ENCODE measurements at regions not wholly inside any gene's neighbourhood (a gene's known extent, or its start where the extent isn't known, plus 50 kb on each side); places are given as distances from the start of the nearest gene placed in this dataset.
A peak's percentile ranks its signal among the peaks of the same experiment; 100 is the strongest.

GRCh38 chr12:12011880-12012260 is 58.9 kb upstream of the BCL2L14 start:
- no peaks in the 10 kb centered on the region for H3K79me1 ChIP-seq (ENCODE audit: low read length)
- no peak overlapping the region for H2BK15ac ChIP-seq (replicated peaks; ENCODE audit: low read depth)
- WGBS (ENCODE audit: extremely low coverage, insufficient coverage, low lambda C conversion rate) = no CpG with 5 or more reads among the region's 5 CpGs
- no peak overlapping the region for H3K4ac ChIP-seq (ENCODE audit: low read depth, low read length)
- H4K8ac ChIP-seq (ENCODE audit: low read depth, low read length) = no peak overlapping the region
- H3K56ac ChIP-seq (ENCODE audit: low read length) = no peak overlapping the region
- H3K23ac ChIP-seq (ENCODE audit: low read length) = no peak overlapping the region
- H3K4me1 ChIP-seq (ENCODE audit: control insufficient read depth, low read depth, low read length) = peaks cover 6% of the 10 kb centered on the region
- no peak overlapping the region for H3K27ac ChIP-seq (ENCODE audit: low read depth, low read length)
- H3K79me2 ChIP-seq (ENCODE audit: control insufficient read depth, insufficient read depth, low read length) = no peaks in the 10 kb centered on the region
- no peak overlapping the region for H3K4me2 ChIP-seq (ENCODE audit: low read length)
- no peak for DNase-seq
- H2AK5ac ChIP-seq (ENCODE audit: low read length) = no peak overlapping the region
- no peak overlapping the region for H3K18ac ChIP-seq (ENCODE audit: low read length)
- no peak overlapping the region for H3K9ac ChIP-seq (ENCODE audit: low read length)
- H2BK120ac ChIP-seq (ENCODE audit: low read depth, low read length) = no peak overlapping the region
- H2BK5ac ChIP-seq (ENCODE audit: low read length) = no peak overlapping the region
- no peaks in the 10 kb centered on the region for H3K36me3 ChIP-seq (ENCODE audit: control insufficient read depth, insufficient read depth, low read length)
- H4K5ac ChIP-seq (ENCODE audit: low read length) = no peak overlapping the region
- H3K27me3 ChIP-seq (ENCODE audit: insufficient read depth, low read length, poor library complexity) = no peaks in the 10 kb centered on the region
- no peak overlapping the region for H3K4me3 ChIP-seq (ENCODE audit: low read length)

DNA sequence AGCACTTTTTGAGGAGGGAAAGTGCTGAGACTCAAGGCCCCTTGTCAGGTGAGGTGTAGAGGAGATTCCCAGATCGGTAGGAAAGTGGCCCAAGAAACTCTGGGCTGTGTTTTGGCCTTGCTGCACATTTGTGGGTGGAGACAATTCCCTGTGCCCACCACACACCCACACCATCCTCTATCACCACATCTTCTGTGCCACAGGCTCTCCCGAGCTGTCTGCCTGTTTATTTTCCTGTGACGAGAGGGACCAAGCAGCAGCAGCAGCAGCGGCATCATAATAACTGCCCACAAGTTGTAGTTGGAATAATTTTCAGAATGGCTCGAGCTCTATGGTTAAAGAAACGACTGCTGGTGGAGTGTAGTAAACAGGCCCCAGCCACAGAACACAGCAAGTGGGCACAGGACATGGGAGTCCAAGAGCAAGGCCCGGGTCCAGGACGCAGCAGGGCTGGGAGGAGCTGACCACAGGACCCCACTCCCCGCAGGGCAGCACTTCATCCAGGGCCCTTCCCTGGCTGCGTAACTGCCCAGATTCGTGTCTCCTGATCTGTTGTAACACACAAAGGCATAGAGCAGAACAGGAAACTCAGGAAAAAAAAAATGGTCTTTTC is 55.6 kb upstream of the BCL2L14 start:
- Histone ChIP-seq H3K27me3 (ENCODE audit: insufficient read depth, low read length, poor library complexity) (no peaks in the 10 kb centered on the region), H3K79me2 (ENCODE audit: control insufficient read depth, insufficient read depth, low read length) (no peaks in the 10 kb centered on the region), H3K27ac (ENCODE audit: low read depth, low read length) (no peak overlapping the region), H2AK5ac (ENCODE audit: low read length) (no peak overlapping the region), H3K9ac (ENCODE audit: low read length) (no peak overlapping the region), H3K23ac (ENCODE audit: low read length) (no peak overlapping the region), H3K4me2 (ENCODE audit: low read length) (no peak overlapping the region), H4K8ac (ENCODE audit: low read depth, low read length) (no peak overlapping the region), H2BK15ac (replicated peaks; ENCODE audit: low read depth) (no peak overlapping the region), H2BK5ac (ENCODE audit: low read length) (no peak overlapping the region), H2BK120ac (ENCODE audit: low read depth, low read length) (no peak overlapping the region), H3K56ac (ENCODE audit: low read length) (no peak overlapping the region), H3K18ac (ENCODE audit: low read length) (no peak overlapping the region), H4K5ac (ENCODE audit: low read length) (no peak overlapping the region), H3K4me1 (ENCODE audit: control insufficient read depth, low read depth, low read length) (peaks cover 2% of the 10 kb centered on the region), H3K4me3 (ENCODE audit: low read length) (no peak overlapping the region), H3K79me1 (ENCODE audit: low read length) (no peaks in the 10 kb centered on the region), H3K4ac (ENCODE audit: low read depth, low read length) (no peak overlapping the region), H3K36me3 (ENCODE audit: control insufficient read depth, insufficient read depth, low read length) (no peaks in the 10 kb centered on the region)
- no peak for DNase-seq
- no CpG with 5 or more reads among the region's 11 CpGs for WGBS (ENCODE audit: extremely low coverage, insufficient coverage, low lambda C conversion rate)

- H2BK5ac ChIP-seq (ENCODE audit: low read length) = no peak overlapping the region
- no peaks in the 10 kb centered on the region for H3K79me1 ChIP-seq (ENCODE audit: low read length)
- peaks cover under 1% of the 10 kb centered on the region for H3K4me1 ChIP-seq (ENCODE audit: control insufficient read depth, low read depth, low read length)
- H2AK5ac ChIP-seq (ENCODE audit: low read length) = no peak overlapping the region
- no peak overlapping the region for H3K9ac ChIP-seq (ENCODE audit: low read length)
- WGBS (ENCODE audit: extremely low coverage, insufficient coverage, low lambda C conversion rate) = no CpG with 5 or more reads among the region's 8 CpGs
- H3K56ac ChIP-seq (ENCODE audit: low read length) = no peak overlapping the region
- H2BK15ac ChIP-seq (replicated peaks; ENCODE audit: low read depth) = no peak overlapping the region
- no peak overlapping the region for H4K5ac ChIP-seq (ENCODE audit: low read length)
- H3K23ac ChIP-seq (ENCODE audit: low read length) = peak overlapping the region; percentile 53
- H4K8ac ChIP-seq (ENCODE audit: low read depth, low read length) = no peak overlapping the region
- no peak overlapping the region for H2BK120ac ChIP-seq (ENCODE audit: low read depth, low read length)
- H3K18ac ChIP-seq (ENCODE audit: low read length) = no peak overlapping the region
- H3K79me2 ChIP-seq (ENCODE audit: control insufficient read depth, insufficient read depth, low read length) = no peaks in the 10 kb centered on the region
- no peaks in the 10 kb centered on the region for H3K27me3 ChIP-seq (ENCODE audit: insufficient read depth, low read length, poor library complexity)
- no peak overlapping the region for H3K4ac ChIP-seq (ENCODE audit: low read depth, low read length)
- H3K4me3 ChIP-seq (ENCODE audit: low read length) = no peak overlapping the region
- DNase-seq = no peak
- no peaks in the 10 kb centered on the region for H3K36me3 ChIP-seq (ENCODE audit: control insufficient read depth, insufficient read depth, low read length)
- H3K27ac ChIP-seq (ENCODE audit: low read depth, low read length) = no peak overlapping the region
- no peak overlapping the region for H3K4me2 ChIP-seq (ENCODE audit: low read length)
Measured at GRCh38 chr12:12016284-12017100, 54.2 kb upstream of the BCL2L14 start.

- peak; percentile 39 for DNase-seq
- H3K79me1 ChIP-seq (ENCODE audit: low read length) = no peaks in the 10 kb centered on the region
- no peak overlapping the region for H3K9ac ChIP-seq (ENCODE audit: low read length)
- no peak overlapping the region for H4K8ac ChIP-seq (ENCODE audit: low read depth, low read length)
- no peak overlapping the region for H3K27ac ChIP-seq (ENCODE audit: low read depth, low read length)
- H4K5ac ChIP-seq (ENCODE audit: low read length) = no peak overlapping the region
- no peaks in the 10 kb centered on the region for H3K4me1 ChIP-seq (ENCODE audit: control insufficient read depth, low read depth, low read length)
- H2BK120ac ChIP-seq (ENCODE audit: low read depth, low read length) = no peak overlapping the region
- H3K56ac ChIP-seq (ENCODE audit: low read length) = peak overlapping the region; percentile 20
- H3K36me3 ChIP-seq (ENCODE audit: control insufficient read depth, insufficient read depth, low read length) = no peaks in the 10 kb centered on the region
- H3K18ac ChIP-seq (ENCODE audit: low read length) = no peak overlapping the region
- no peak overlapping the region for H3K4me2 ChIP-seq (ENCODE audit: low read length)
- H3K27me3 ChIP-seq (ENCODE audit: insufficient read depth, low read length, poor library complexity) = no peaks in the 10 kb centered on the region
- no peaks in the 10 kb centered on the region for H3K79me2 ChIP-seq (ENCODE audit: control insufficient read depth, insufficient read depth, low read length)
- WGBS (ENCODE audit: extremely low coverage, insufficient coverage, low lambda C conversion rate) = no CpG with 5 or more reads among the region's 3 CpGs
- no peak overlapping the region for H3K23ac ChIP-seq (ENCODE audit: low read length)
- H2BK5ac ChIP-seq (ENCODE audit: low read length) = no peak overlapping the region
- no peak overlapping the region for H2AK5ac ChIP-seq (ENCODE audit: low read length)
- H3K4me3 ChIP-seq (ENCODE audit: low read length) = no peak overlapping the region
- H3K4ac ChIP-seq (ENCODE audit: low read depth, low read length) = no peak overlapping the region
- H2BK15ac ChIP-seq (replicated peaks; ENCODE audit: low read depth) = no peak overlapping the region
Measured at GRCh38 chr12:12017135-12017581, 53.6 kb upstream of the BCL2L14 start.

DNA sequence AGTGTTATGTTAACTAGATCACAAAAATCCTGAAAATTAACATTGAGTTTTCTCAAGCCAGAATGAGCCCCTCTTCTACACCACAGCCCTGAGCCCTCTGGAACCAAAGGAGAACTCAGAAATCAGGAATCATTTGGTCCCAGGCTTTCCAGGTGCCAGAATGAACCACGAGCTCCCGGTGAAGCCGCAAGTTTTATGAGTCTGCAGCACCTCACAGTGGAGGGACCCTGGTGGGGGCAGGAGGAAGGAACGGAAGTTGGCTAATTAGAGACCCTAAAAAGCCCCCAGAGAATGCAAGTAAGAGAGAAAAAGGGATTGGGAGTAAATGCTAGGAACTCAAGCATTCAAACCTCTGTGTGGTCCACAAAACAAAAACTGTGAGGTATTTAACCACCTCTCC is 52.9 kb upstream of the BCL2L14 start:
- H3K4me2 ChIP-seq (ENCODE audit: low read length) = no peak overlapping the region
- H4K8ac ChIP-seq (ENCODE audit: low read depth, low read length) = no peak overlapping the region
- no peak overlapping the region for H3K27ac ChIP-seq (ENCODE audit: low read depth, low read length)
- no peak overlapping the region for H3K56ac ChIP-seq (ENCODE audit: low read length)
- no peak overlapping the region for H2AK5ac ChIP-seq (ENCODE audit: low read length)
- no peaks in the 10 kb centered on the region for H3K4me1 ChIP-seq (ENCODE audit: control insufficient read depth, low read depth, low read length)
- WGBS (ENCODE audit: extremely low coverage, insufficient coverage, low lambda C conversion rate) = no CpG with 5 or more reads among the region's 4 CpGs
- H2BK15ac ChIP-seq (replicated peaks; ENCODE audit: low read depth) = no peak overlapping the region
- no peaks in the 10 kb centered on the region for H3K79me2 ChIP-seq (ENCODE audit: control insufficient read depth, insufficient read depth, low read length)
- no peak overlapping the region for H2BK5ac ChIP-seq (ENCODE audit: low read length)
- peak; percentile 61 for DNase-seq
- H2BK120ac ChIP-seq (ENCODE audit: low read depth, low read length) = no peak overlapping the region
- no peak overlapping the region for H3K4ac ChIP-seq (ENCODE audit: low read depth, low read length)
- H3K27me3 ChIP-seq (ENCODE audit: insufficient read depth, low read length, poor library complexity) = no peaks in the 10 kb centered on the region
- H3K9ac ChIP-seq (ENCODE audit: low read length) = no peak overlapping the region
- H3K79me1 ChIP-seq (ENCODE audit: low read length) = no peaks in the 10 kb centered on the region
- no peak overlapping the region for H3K23ac ChIP-seq (ENCODE audit: low read length)
- no peaks in the 10 kb centered on the region for H3K36me3 ChIP-seq (ENCODE audit: control insufficient read depth, insufficient read depth, low read length)
- no peak overlapping the region for H3K4me3 ChIP-seq (ENCODE audit: low read length)
- no peak overlapping the region for H3K18ac ChIP-seq (ENCODE audit: low read length)
- no peak overlapping the region for H4K5ac ChIP-seq (ENCODE audit: low read length)
